ENCODE measurements at regions not wholly inside any gene's neighbourhood (a gene's known extent, or its start where the extent isn't known, plus 50 kb on each side); places are given as distances from the start of the nearest gene placed in this dataset.
"Not testable (repeated sequence)": the region's sequence is repeated elsewhere in the genome, so short reads cannot be mapped to it uniquely, and the experiment has no call there.

DNA sequence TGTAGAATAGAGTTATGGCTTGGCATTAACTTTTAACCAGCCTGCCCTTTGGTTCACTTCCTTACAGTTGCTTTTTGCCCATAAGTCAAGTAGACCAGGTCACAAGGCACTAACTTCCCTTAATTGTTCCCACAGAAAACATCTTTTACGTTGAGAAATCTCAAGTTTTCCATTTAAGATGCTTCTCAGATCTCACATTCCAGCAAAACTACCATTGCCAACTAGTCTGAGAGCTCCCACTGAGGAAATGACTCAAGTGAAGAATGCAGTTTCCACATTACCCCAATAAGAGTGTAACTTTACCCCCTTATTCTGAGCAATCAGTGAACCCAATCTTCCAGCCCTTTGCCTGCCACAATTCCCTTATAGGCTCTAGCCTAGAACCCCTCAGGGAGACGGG, 502.2 kb upstream of the OLFM3 start:
- DNase-seq = no peak

DNA sequence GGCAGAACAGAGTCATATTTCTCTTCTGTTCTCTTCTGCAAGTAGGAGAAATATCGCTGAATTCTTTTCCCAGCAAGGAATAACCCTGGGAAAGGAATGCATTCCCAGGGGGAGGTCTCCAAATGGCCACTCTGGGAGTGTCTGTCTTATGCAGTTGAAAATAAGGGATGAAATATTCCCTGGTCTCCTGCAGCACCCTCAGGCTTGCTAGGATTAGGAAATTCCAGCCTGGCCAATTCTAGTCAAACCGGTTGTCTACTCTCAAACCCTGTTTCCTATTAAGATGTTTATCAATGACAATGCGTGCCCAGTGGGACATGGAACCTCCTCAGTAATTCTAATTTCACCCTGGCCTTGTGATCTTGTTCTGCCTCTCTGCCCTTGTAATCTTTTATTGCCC, 501.1 kb upstream of the OLFM3 start:
- peak; percentile 15 for DNase-seq

DNA sequence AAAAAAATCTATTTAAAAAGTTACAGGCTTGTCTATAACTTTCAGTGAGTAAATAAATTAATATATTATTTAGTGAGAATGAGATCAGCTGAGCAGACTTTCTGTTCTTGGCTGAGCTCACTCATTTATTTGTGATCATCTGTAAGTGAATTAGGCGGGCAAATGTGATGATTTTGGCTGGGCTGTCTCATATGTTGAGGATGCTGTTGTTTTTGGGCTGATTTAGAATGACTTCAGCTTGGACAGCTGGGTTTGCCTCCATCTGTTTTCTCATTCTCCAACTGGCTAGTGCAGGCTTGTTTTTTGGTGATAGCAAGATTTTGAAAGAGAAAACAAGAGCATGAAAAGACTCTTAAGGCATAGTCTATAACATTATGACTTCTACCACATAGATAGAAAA, 475.8 kb upstream of the OLFM3 start:
- DNase-seq = no peak

DNA sequence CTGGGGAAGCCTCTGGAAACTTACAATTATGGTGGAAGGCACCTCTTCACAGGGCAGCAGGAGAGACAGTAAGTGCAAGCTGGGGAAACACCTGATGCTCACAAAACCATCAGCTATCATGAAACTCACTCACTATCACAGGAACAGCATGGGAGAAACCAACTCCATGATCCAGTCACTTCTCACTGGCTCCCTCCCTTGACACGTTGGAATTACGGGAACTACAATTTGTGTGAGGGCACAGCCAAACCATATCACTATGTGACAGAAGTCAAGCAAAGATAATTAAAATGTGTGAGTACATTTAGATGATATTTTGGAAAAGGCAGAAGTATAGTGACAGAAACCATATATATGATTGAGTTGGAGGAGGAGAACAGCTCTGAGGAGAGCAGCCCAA, 474.0 kb upstream of the OLFM3 start:
- DNase-seq = no peak

DNA sequence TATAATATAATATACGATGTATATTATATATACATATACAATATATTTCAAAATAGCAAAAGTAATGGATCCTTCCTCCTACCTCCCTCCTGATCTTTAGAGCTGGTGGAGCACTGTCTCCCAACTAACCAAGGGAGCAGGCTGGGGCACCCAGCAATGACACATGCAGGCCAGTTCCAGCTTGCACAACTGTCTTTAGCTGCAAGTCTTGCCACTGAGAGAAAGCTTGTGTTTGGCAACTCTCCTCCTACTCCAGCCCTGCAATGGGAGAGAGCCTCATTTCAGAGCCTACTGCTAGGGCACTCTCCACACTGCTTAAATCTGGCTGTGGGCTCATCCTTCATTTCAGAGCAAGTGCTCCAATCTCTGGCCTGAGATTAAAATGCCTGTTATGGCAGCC, 469.8 kb upstream of the OLFM3 start:
- no peak for DNase-seq

DNA sequence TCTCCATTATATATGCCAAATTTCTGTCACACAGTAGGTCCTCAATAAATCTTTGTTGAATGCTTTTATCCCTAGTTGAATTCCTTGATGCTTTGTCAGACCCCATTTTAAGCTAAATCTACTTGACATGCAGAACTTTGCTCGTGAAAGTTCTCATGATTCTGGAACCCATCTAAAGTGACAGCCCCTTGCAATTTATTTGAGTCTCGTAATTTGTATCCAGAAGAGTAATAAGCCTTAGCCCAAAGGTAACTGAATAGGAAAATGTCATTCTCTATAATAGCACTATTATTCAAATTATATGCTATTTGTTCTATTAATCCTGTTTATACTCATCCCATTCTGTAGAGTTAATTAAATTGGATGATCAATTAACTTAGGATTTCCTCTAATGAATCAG, 466.6 kb upstream of the OLFM3 start:
- DNase-seq = peak; percentile 31

DNA sequence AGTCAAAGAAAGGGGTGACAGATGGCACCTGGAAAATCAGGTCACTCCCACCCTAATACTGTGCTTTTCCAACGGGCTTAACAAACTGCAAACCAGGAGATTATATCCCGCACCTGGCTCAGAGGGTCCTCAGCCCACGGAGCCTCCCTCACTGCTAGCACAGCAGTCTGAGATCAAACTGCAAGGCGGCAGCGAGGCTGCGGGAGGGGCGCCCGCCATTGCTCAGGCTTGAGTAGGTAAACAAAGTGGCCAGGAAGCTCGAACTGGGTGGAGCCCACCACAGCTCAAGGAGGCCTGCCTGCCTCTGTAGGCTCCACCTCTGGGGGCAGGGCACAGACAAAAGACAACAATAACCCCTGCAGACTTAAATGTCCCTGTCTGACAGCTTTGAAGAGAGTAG, 445.6 kb upstream of the OLFM3 start:
- DNase-seq = not testable (repeated sequence)

DNA sequence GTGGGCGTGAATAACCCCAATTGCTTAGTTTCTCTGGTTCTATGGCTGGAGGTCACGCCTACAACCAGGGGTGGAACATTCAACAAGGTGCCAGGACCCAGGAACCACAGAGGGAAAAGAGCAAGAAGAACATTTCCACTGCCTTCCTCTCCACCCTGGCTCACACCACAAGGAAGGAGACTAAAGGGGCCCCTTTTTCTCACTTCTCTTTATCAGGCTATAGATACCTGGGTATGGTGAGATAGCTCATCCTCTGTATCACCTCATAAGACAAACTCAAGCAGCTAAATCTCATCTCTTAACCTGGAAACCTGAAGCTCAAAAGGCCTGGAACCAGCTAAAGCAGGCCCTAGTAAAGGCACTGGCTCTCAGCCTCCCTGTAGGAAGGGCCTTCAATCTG, 438.8 kb upstream of the OLFM3 start:
- DNase-seq = no peak

DNA sequence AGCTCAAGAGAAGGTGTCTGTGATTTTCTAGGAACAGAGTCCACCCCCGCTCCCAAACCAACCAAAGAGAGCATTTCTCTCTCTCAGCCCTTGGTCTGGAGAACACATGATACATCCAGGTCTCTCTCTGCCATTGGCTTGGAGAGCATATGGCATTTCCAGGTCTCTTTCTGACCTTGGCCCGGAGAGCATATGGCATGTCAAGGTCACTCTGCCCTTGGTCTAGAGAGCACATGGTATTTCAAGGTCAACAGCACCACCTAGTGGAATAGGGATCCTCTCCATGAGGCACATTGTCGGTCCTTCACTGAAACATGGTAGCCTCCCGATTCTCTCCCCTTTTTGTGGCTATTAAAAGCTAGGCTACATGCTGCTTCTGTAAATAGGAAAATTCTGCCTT, 437.7 kb upstream of the OLFM3 start:
- DNase-seq = no peak

DNA sequence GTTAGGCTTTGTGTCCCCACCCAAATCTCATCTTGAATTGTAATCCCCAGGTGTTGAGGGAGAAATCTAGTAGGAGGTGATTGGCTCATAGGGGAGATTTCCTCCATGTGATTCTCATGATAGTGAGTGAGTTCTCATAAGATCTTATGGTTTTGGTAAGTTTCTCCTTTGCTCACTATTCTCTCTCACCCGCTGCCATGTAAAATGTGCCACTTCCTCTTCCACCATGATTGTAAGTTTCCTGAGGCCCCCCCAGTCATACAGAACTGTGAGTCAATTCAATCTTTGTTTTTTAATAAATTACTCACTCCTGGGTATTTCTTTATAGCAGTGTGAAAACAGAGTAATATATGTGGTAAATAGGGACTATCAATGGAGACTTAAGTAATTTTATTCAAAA, 434.5 kb upstream of the OLFM3 start:
- DNase-seq = no peak

DNA sequence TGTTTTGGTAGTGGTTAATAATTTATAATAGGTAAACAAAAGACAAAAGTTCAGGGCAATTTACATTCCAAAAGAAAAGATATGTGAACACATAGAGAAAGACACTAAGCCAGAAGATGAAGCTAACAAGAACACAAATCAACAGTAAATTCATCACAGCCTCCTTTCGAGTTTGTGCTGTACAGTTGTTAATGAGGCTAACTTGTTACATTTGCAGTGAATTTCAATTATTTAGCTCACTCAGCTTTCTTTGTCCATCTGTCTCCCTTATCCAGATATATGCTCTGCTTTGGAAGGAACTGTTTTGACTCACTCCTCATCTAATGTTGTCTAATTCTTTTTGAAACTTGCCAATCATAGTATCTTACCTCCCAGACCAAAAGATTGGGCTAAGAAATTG, 423.3 kb upstream of the OLFM3 start:
- no peak for DNase-seq
